ENCODE measurements at regions not wholly inside any gene's neighbourhood (a gene's known extent, or its start where the extent isn't known, plus 50 kb on each side); places are given as distances from the start of the nearest gene placed in this dataset.

DNA sequence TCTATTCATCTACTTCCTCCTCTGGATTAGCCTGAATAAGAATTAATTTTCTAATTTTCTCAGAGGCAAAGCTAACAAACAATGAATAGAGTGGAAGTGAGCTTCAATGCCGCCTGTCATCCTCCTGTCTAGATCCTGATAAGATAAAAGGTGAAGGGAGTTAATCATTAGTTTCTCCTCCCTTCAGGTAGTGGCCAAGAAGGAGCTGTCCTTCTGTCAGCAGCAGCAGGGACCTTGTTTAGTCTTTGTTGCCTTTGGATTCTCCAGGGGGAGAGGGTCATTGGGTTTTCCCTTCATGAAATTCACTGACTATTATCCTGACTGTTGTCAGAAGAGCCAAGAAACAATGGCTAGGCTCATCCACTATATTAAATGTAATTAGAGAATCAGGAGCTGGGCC, 420.2 kb upstream of the GOT2 start:
- H3K36me3 Mint-ChIP-seq (ENCODE audit: low read depth) = no peaks in the 10 kb centered on the region
- H3K27me3 Mint-ChIP-seq = no peaks in the 10 kb centered on the region
- TF ChIP-seq, protein P1, sequence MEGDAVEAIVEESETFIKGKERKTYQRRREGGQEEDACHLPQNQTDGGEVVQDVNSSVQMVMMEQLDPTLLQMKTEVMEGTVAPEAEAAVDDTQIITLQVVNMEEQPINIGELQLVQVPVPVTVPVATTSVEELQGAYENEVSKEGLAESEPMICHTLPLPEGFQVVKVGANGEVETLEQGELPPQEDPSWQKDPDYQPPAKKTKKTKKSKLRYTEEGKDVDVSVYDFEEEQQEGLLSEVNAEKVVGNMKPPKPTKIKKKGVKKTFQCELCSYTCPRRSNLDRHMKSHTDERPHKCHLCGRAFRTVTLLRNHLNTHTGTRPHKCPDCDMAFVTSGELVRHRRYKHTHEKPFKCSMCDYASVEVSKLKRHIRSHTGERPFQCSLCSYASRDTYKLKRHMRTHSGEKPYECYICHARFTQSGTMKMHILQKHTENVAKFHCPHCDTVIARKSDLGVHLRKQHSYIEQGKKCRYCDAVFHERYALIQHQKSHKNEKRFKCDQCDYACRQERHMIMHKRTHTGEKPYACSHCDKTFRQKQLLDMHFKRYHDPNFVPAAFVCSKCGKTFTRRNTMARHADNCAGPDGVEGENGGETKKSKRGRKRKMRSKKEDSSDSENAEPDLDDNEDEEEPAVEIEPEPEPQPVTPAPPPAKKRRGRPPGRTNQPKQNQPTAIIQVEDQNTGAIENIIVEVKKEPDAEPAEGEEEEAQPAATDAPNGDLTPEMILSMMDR (IDR thresholded peaks at IDR 0.05) = no peak
- intact Hi-C loops (cut with micrococcal nuclease) = no loop called here
- no peak for ATAC-seq (ENCODE audit: low read depth)
- no peaks in the 10 kb centered on the region for H3K9me3 Mint-ChIP-seq
- no peak for DNase-seq
- POLR2A ChIA-PET = no interaction called here
- no peak overlapping the region for H3K27ac Mint-ChIP-seq
- CTCF ChIA-PET = no interaction called here
- no peaks in the 10 kb centered on the region for H3K4me1 Mint-ChIP-seq
- no peak overlapping the region for H3K4me3 Mint-ChIP-seq

DNA sequence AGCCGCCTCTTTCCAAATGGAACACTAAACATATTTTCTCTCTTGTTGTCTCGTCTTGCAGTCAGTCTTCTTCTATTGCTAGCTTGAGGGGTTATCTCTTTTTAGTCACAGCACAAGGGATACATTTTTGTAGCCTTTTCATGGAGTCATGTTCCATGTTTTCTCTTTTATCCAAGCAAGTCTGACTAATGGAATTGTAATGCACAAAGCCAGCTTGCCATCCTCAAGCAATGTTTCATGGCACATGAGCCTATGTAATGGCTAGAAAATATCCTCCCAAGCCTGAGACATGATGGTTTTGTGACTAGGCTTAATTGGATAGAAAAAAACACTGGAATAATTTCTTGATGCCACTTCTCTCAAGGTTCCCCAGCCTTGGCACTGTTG, 414.6 kb upstream of the GOT2 start:
- H3K27ac Mint-ChIP-seq = no peak overlapping the region
- H3K27me3 Mint-ChIP-seq = no peaks in the 10 kb centered on the region
- H3K4me1 Mint-ChIP-seq = no peaks in the 10 kb centered on the region
- DNase-seq (no peak), ATAC-seq (ENCODE audit: low read depth) (no peak)
- H3K9me3 Mint-ChIP-seq = no peaks in the 10 kb centered on the region
- TF ChIP-seq, protein P1 (IDR thresholded peaks at IDR 0.05) = no peak
- no peaks in the 10 kb centered on the region for H3K36me3 Mint-ChIP-seq (ENCODE audit: low read depth)
- no peak overlapping the region for H3K4me3 Mint-ChIP-seq
- intact Hi-C loops (cut with micrococcal nuclease) = no loop called here
- ChIA-PET CTCF (no interaction called here), POLR2A (no interaction called here)

DNA sequence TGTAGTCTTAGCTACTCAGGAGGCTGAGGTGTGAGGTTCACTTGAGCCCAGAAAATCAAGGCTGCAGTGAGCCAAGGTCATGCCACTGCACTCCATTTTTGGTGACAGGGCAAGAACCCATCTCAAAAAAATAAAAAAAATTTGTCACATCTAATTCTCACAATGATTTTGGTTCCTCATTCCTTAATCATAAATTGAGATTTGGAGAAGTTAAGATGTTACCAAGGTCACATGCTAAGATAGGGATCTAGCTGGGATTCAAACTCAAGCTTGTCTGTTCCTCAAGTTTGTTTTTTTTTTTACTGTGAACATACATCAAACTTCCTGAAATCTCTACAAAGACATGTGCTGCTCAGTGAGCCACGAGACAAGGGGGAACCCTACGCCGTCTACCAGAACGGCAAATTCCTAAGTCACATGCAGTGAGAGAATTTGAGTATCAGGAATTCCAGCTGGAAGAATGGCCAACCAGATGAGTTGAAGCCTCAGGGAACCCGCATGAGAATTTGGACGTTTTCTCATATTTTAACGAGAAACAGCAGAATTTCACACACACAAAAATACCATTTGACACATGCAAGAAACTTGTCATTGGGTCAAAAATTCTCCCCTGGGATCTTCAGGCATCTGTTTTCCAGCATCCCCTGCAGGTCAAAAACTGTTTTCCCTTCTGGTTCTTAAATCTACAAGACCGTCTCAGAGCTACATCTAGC, 414.1 kb upstream of the GOT2 start:
- CTCF ChIA-PET = no interaction called here
- intact Hi-C loops (cut with micrococcal nuclease) = no loop called here

DNA sequence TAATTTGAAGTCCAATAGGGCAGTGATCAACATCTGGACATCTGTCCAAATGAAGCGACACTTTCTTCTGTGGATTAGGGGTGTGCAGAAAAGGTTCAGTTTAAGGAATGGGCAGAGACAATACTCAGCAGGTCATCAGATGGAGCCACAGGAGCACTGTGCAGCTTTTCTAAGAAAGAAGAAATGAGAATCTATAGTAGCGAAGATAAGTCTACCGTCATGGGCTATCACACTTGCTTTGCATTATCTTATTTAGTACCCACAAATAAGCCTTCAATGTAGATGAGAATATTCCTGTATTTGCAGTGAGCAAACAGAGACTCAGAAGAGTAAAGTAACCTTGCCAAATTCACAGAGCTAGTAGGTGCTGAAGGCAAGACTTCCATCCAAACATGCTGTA, 412.0 kb upstream of the GOT2 start:
- Mint-ChIP-seq H3K4me1 (no peaks in the 10 kb centered on the region), H3K36me3 (ENCODE audit: low read depth) (no peaks in the 10 kb centered on the region), H3K27ac (no peak overlapping the region), H3K27me3 (no peaks in the 10 kb centered on the region), H3K4me3 (no peak overlapping the region), H3K9me3 (no peaks in the 10 kb centered on the region)
- POLR2A ChIA-PET = no interaction called here
- TF ChIP-seq, protein P1 (IDR thresholded peaks at IDR 0.05) = no peak
- no peak for DNase-seq
- CTCF ChIA-PET = no interaction called here
- intact Hi-C loops (cut with micrococcal nuclease) = no loop called here
- no peak for ATAC-seq (ENCODE audit: low read depth)

More for the DNA sequence above, 414.1 kb upstream of the GOT2 start:
- no peak overlapping the region for H3K4me3 Mint-ChIP-seq
- H3K9me3 Mint-ChIP-seq = no peaks in the 10 kb centered on the region
- H3K36me3 Mint-ChIP-seq (ENCODE audit: low read depth) = no peaks in the 10 kb centered on the region
- no peak overlapping the region for H3K27ac Mint-ChIP-seq
- POLR2A ChIA-PET = no interaction called here
- no peaks in the 10 kb centered on the region for H3K4me1 Mint-ChIP-seq
- no peak for ATAC-seq (ENCODE audit: low read depth)
- no peak for DNase-seq
- TF ChIP-seq, protein P1 (IDR thresholded peaks at IDR 0.05) = no peak
- H3K27me3 Mint-ChIP-seq = no peaks in the 10 kb centered on the region

DNA sequence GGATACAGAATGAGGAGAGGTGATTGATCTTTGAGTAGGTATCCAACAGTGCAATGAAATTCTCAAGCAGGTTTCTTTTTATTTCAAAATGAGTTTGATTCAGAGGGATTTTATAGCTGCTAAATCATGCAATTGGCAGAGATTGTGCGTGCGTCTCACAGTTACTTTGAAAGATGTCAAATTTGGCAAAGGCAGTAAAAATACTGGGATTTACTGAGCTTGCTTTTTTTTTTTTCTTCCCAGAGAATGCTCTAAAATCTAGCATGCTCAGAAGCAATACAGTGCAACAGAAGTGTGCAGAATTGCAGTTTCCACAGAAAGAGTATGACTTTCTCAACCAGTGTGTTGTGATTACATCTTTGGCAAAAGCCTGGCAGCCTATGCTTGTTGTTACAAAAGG, 410.7 kb upstream of the GOT2 start:
- no peaks in the 10 kb centered on the region for H3K27me3 Mint-ChIP-seq
- ATAC-seq (ENCODE audit: low read depth) = no peak
- H3K4me1 Mint-ChIP-seq = no peaks in the 10 kb centered on the region
- H3K4me3 Mint-ChIP-seq = no peak overlapping the region
- ChIA-PET CTCF (no interaction called here), POLR2A (no interaction called here)
- H3K27ac Mint-ChIP-seq = no peak overlapping the region
- intact Hi-C loops (cut with micrococcal nuclease) = no loop called here
- DNase-seq = no peak
- peaks cover 8% of the 10 kb centered on the region for H3K9me3 Mint-ChIP-seq
- TF ChIP-seq, protein P1 (IDR thresholded peaks at IDR 0.05) = no peak
- H3K36me3 Mint-ChIP-seq (ENCODE audit: low read depth) = no peaks in the 10 kb centered on the region
